ENCODE measurements at regions not wholly inside any gene's neighbourhood (a gene's known extent, or its start where the extent isn't known, plus 50 kb on each side); places are given as distances from the start of the nearest gene placed in this dataset.

GRCh38 chrX:13257223-13258051, 62.4 kb downstream of the ATXN3L start:
- no peaks in the 10 kb centered on the region for H3K79me2 ChIP-seq (ENCODE audit: low read length)
- peaks cover 56% of the 10 kb centered on the region for H3K4me1 ChIP-seq (ENCODE audit: low read length)
- H2AFZ ChIP-seq (ENCODE audit: low read depth, low read length), result peak overlapping the region; percentile 54; the same call in 1 of the 2 replicates
- H3K4me3 ChIP-seq (ENCODE audit: low read length), result peak overlapping the region; percentile 40
- peaks cover 5% of the 10 kb centered on the region for H3K36me3 ChIP-seq (replicated peaks; ENCODE audit: low read depth, low read length)
- peak overlapping the region; percentile 55 for H3K9ac ChIP-seq (ENCODE audit: low read length)
- H4K20me1 ChIP-seq (ENCODE audit: insufficient read depth, low read length), result no peaks in the 10 kb centered on the region
- H3K27me3 ChIP-seq (ENCODE audit: low read depth, low read length), result no peaks in the 10 kb centered on the region
- peak overlapping the region; percentile 81 for H3K27ac ChIP-seq (ENCODE audit: low read length)
- peaks cover 6% of the 10 kb centered on the region; the same call in 1 of the 2 replicates for H3K9me3 ChIP-seq (ENCODE audit: insufficient read depth, low read length)
- no peak for TF ChIP-seq EZH2phosphoT487 (IDR thresholded peaks at IDR 0.05; ENCODE audit: low read depth)
- TF ChIP-seq CTCF (IDR thresholded peaks at IDR 0.05; ENCODE audit: low read depth, low read length), result no peak
- peak overlapping the region; percentile 71 for H3K4me2 ChIP-seq (ENCODE audit: low read length)

GRCh38 chrX:13256603-13257002, 63.2 kb downstream of the ATXN3L start:
- H3K4me2 ChIP-seq (ENCODE audit: low read length), result peak overlapping the region; percentile 61
- peak overlapping the region; percentile 81 for H3K27ac ChIP-seq (ENCODE audit: low read length)
- H3K9me3 ChIP-seq (ENCODE audit: insufficient read depth, low read length), result peaks cover 6% of the 10 kb centered on the region; the same call in 1 of the 2 replicates
- H3K36me3 ChIP-seq (replicated peaks; ENCODE audit: low read depth, low read length), result peaks cover 5% of the 10 kb centered on the region
- peak overlapping the region; percentile 55 for H3K9ac ChIP-seq (ENCODE audit: low read length)
- no peaks in the 10 kb centered on the region for H3K79me2 ChIP-seq (ENCODE audit: low read length)
- peaks cover 58% of the 10 kb centered on the region for H3K4me1 ChIP-seq (ENCODE audit: low read length)
- H4K20me1 ChIP-seq (ENCODE audit: insufficient read depth, low read length), result no peaks in the 10 kb centered on the region
- H3K27me3 ChIP-seq (ENCODE audit: low read depth, low read length), result no peaks in the 10 kb centered on the region
- H2AFZ ChIP-seq (ENCODE audit: low read depth, low read length), result peak overlapping the region; percentile 70
- TF ChIP-seq CTCF (IDR thresholded peaks at IDR 0.05; ENCODE audit: low read depth, low read length) (no peak), EZH2phosphoT487 (IDR thresholded peaks at IDR 0.05; ENCODE audit: low read depth) (no peak)
- peak overlapping the region; percentile 34 for H3K4me3 ChIP-seq (ENCODE audit: low read length)

- Histone ChIP-seq H3K27me3 (ENCODE audit: low read depth, low read length) (no peaks in the 10 kb centered on the region), H3K9ac (ENCODE audit: low read length) (peak overlapping the region; percentile 36; the same call in 1 of the 2 replicates), H3K4me1 (ENCODE audit: low read length) (peaks cover 66% of the 10 kb centered on the region), H3K9me3 (ENCODE audit: insufficient read depth, low read length) (peaks cover 6% of the 10 kb centered on the region; the same call in 1 of the 2 replicates), H2AFZ (ENCODE audit: low read depth, low read length) (peak overlapping the region; percentile 70), H3K4me2 (ENCODE audit: low read length) (peak overlapping the region; percentile 40), H3K27ac (ENCODE audit: low read length) (peak overlapping the region; percentile 66), H3K4me3 (ENCODE audit: low read length) (no peak overlapping the region), H3K79me2 (ENCODE audit: low read length) (no peaks in the 10 kb centered on the region), H4K20me1 (ENCODE audit: insufficient read depth, low read length) (no peaks in the 10 kb centered on the region), H3K36me3 (replicated peaks; ENCODE audit: low read depth, low read length) (peaks cover 5% of the 10 kb centered on the region)
- no peak for TF ChIP-seq EZH2phosphoT487 (IDR thresholded peaks at IDR 0.05; ENCODE audit: low read depth)
- no peak for TF ChIP-seq CTCF (IDR thresholded peaks at IDR 0.05; ENCODE audit: low read depth, low read length)
Observed at GRCh38 chrX:13254870-13255269, 65.0 kb downstream of the ATXN3L start.

GRCh38 chrX:13254076-13254785, 65.6 kb downstream of the ATXN3L start:
- H3K4me3 ChIP-seq (ENCODE audit: low read length), result no peak overlapping the region
- peaks cover 6% of the 10 kb centered on the region; the same call in 1 of the 2 replicates for H3K9me3 ChIP-seq (ENCODE audit: insufficient read depth, low read length)
- no peaks in the 10 kb centered on the region for H4K20me1 ChIP-seq (ENCODE audit: insufficient read depth, low read length)
- H3K9ac ChIP-seq (ENCODE audit: low read length), result peak overlapping the region; percentile 36; the same call in 1 of the 2 replicates
- H3K36me3 ChIP-seq (replicated peaks; ENCODE audit: low read depth, low read length), result peaks cover 5% of the 10 kb centered on the region
- peak overlapping the region; percentile 70 for H2AFZ ChIP-seq (ENCODE audit: low read depth, low read length)
- H3K27ac ChIP-seq (ENCODE audit: low read length), result peak overlapping the region; percentile 66
- no peaks in the 10 kb centered on the region for H3K79me2 ChIP-seq (ENCODE audit: low read length)
- no peaks in the 10 kb centered on the region for H3K27me3 ChIP-seq (ENCODE audit: low read depth, low read length)
- TF ChIP-seq CTCF (IDR thresholded peaks at IDR 0.05; ENCODE audit: low read depth, low read length) (peak; percentile 47), EZH2phosphoT487 (IDR thresholded peaks at IDR 0.05; ENCODE audit: low read depth) (no peak)
- H3K4me2 ChIP-seq (ENCODE audit: low read length), result peak overlapping the region; percentile 40
- peaks cover 66% of the 10 kb centered on the region for H3K4me1 ChIP-seq (ENCODE audit: low read length)
